OCI-LY7 (cell line): ENCODE measurements at regions not wholly inside any gene's neighbourhood (a gene's known extent, or its start where the extent isn't known, plus 50 kb on each side); places are given as distances from the start of the nearest gene placed in this dataset.
"Not testable (repeated sequence)": the region's sequence is repeated elsewhere in the genome, so short reads cannot be mapped to it uniquely, and the experiment has no call there.

ENCODE experiments used
- EZH2phosphoT487 ChIP-seq: fragments of 200-600 bp; sonication (generic); IDR thresholded peaks from 2 replicates; pipeline ENCODE4 v1.6.1; 2018; ENCODE audit warnings: low read depth, borderline replicate concordance, mild to moderate bottlenecking, mixed run types, antibody characterized with exemption, low read length, moderate library complexity, mixed read lengths
- TF ChIP-seq, protein P1 (sequence below): fragments of 200-600 bp; sonication (generic); conservative IDR thresholded peaks from 2 replicates; pipeline ENCODE4 v1.5.1; 2014; ENCODE audit warnings: mild to moderate bottlenecking, antibody characterized with exemption, low read length, moderate library complexity, mixed read lengths

DNA sequence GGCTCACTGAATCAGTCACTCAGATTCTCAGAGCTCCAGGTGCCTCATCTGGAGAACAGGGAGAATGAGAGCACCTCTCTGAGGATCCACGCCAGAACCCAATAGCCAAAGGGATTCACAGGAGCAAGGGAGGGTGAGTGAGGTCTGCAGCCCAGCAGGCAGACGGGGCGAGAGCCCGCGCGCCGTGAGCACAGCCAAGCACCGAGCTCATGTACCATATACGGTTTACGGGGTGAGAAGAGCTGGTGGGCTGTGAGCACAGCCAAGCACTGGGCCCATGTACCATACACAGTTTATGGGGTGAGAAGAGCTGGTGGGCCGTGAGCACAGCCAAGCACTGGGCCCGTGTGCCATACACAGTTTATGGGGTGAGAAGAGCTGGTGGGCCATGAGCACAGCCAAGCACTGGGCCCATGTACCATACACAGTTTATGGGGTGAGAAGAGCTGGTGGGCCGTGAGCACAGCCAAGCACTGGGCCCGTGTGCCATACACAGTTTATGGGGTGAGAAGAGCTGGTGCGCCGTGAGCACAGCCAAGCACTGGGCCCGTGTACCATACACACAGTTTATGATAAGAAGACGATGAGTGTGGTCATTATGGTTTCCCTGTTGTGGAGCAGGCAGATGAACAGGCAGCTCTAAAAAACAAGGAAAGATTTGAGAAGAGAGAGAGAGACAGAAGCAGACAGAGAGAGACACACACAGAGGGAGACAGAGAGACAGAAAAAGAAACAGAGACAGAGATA is 125.7 kb upstream of the ANO1 start:
- TF ChIP-seq, protein P1, sequence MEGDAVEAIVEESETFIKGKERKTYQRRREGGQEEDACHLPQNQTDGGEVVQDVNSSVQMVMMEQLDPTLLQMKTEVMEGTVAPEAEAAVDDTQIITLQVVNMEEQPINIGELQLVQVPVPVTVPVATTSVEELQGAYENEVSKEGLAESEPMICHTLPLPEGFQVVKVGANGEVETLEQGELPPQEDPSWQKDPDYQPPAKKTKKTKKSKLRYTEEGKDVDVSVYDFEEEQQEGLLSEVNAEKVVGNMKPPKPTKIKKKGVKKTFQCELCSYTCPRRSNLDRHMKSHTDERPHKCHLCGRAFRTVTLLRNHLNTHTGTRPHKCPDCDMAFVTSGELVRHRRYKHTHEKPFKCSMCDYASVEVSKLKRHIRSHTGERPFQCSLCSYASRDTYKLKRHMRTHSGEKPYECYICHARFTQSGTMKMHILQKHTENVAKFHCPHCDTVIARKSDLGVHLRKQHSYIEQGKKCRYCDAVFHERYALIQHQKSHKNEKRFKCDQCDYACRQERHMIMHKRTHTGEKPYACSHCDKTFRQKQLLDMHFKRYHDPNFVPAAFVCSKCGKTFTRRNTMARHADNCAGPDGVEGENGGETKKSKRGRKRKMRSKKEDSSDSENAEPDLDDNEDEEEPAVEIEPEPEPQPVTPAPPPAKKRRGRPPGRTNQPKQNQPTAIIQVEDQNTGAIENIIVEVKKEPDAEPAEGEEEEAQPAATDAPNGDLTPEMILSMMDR: not testable (repeated sequence)
- not testable (repeated sequence) for TF ChIP-seq EZH2phosphoT487
